ENCODE measurements at regions not wholly inside any gene's neighbourhood (a gene's known extent, or its start where the extent isn't known, plus 50 kb on each side); places are given as distances from the start of the nearest gene placed in this dataset.

DNA sequence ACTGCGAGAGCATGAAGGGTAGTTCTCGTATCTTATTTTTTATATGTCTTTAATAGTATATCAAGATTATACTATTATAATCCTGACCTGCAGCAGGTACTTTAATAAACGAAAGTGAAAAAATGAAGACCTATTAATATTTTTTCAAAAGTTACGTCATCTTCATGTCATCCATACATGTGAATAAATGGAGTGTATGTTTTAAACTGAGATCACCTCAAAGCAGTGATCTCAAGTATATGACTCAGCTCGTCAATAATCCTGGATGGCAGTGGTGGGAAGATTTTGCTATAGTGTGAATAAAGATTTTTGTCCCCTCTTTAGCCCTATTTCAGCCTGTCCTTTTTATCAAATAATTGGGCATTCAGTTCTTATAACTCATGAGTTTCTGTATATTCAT lies 166.3 kb upstream of the FBXO11 start:
- Mint-ChIP-seq H3K27me3 (ENCODE audit: insufficient read depth) (peaks cover 10% of the 10 kb centered on the region), H3K27ac (no peak overlapping the region), H3K36me3 (ENCODE audit: low read depth) (no peaks in the 10 kb centered on the region), H3K4me3 (no peak overlapping the region), H3K9me3 (no peaks in the 10 kb centered on the region), H3K4me1 (ENCODE audit: low read depth) (no peaks in the 10 kb centered on the region)
- TF ChIP-seq, protein P1, sequence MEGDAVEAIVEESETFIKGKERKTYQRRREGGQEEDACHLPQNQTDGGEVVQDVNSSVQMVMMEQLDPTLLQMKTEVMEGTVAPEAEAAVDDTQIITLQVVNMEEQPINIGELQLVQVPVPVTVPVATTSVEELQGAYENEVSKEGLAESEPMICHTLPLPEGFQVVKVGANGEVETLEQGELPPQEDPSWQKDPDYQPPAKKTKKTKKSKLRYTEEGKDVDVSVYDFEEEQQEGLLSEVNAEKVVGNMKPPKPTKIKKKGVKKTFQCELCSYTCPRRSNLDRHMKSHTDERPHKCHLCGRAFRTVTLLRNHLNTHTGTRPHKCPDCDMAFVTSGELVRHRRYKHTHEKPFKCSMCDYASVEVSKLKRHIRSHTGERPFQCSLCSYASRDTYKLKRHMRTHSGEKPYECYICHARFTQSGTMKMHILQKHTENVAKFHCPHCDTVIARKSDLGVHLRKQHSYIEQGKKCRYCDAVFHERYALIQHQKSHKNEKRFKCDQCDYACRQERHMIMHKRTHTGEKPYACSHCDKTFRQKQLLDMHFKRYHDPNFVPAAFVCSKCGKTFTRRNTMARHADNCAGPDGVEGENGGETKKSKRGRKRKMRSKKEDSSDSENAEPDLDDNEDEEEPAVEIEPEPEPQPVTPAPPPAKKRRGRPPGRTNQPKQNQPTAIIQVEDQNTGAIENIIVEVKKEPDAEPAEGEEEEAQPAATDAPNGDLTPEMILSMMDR (IDR thresholded peaks at IDR 0.05), result no peak
- DNase-seq, result no peak

DNA sequence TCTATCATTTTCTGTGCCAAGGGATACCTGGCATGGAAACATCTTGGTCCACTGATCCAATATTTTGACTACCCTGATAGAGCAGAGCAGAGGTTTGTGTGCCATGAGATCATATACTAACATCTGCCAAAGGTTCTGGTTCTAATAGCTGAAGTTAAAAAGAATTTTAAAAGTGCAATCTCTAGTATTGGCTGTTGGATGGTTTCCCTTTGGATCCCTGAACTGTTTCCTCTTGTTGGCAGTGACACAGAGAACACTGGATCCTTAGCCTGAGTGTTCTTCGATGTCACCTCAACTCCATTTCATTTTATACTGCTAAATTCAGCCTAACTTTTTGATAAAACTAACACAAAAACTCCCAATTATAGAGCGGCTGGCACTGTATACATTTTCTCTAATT lies 169.3 kb upstream of the FBXO11 start:
- DNase-seq, result no peak
- Mint-ChIP-seq H3K27ac (no peak overlapping the region), H3K9me3 (no peaks in the 10 kb centered on the region), H3K4me3 (no peak overlapping the region), H3K36me3 (ENCODE audit: low read depth) (no peaks in the 10 kb centered on the region), H3K4me1 (ENCODE audit: low read depth) (no peaks in the 10 kb centered on the region), H3K27me3 (ENCODE audit: insufficient read depth) (peaks cover 19% of the 10 kb centered on the region)
- TF ChIP-seq, protein P1 (IDR thresholded peaks at IDR 0.05), result no peak

DNA sequence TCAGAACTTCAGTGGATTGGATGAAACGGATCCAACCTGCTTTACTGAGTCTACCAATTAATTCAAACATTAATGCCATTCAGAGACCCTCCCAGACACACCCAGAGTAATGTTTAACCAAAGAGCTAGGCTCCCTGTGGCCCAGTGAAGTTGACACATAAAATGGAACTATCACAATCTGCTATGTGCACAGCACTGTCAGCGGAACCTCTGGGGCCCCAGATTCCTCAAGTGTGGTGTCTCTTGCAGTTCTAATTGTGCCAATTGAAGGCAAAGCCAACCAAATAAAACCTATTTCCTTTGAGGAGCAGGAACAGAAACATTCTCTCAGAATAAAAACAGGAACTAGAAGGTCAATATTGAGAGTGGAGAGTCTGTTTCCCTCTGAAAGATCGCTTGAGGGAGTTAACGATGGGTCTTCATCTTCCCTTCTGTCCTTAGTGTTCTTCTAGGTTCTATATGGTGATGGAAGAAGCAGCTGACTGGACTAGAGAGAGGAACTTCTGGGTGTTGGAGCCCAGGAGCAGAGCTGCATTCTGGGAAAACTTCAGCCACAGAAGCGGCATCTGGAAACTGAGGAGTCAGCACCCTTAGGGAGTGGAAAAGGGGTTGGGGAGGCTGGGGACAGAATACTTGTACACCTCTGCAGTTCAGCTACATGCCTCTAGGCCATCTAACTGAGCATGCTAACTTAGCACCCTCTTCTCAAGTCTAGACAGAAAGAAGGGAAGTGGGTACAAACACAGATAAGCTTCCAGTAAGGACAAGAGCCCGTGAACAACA lies 174.4 kb upstream of the FBXO11 start:
- Mint-ChIP-seq H3K9me3 (no peaks in the 10 kb centered on the region), H3K27ac (no peak overlapping the region), H3K36me3 (ENCODE audit: low read depth) (no peaks in the 10 kb centered on the region), H3K27me3 (ENCODE audit: insufficient read depth) (peaks cover 26% of the 10 kb centered on the region), H3K4me3 (no peak overlapping the region), H3K4me1 (ENCODE audit: low read depth) (no peaks in the 10 kb centered on the region)
- no peak for DNase-seq
- TF ChIP-seq, protein P1 (IDR thresholded peaks at IDR 0.05), result no peak

DNA sequence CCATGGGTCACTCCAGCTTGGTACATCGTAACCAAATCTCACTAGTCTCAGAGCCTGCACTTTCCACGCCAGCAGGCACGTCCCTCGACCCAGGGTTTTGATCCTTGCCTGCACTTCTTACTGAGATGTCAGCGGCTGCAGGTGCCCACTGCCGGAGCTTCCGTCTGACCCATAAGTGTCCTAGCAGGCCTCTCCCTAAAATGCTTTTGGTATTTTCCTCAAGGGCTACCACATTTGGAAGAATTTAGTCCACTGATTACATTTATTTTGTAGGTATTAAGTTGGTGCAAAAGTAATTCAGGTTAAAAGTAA lies 175.0 kb upstream of the FBXO11 start:
- H3K36me3 Mint-ChIP-seq (ENCODE audit: low read depth), result no peaks in the 10 kb centered on the region
- no peak overlapping the region for H3K27ac Mint-ChIP-seq
- DNase-seq, result no peak
- H3K27me3 Mint-ChIP-seq (ENCODE audit: insufficient read depth), result peaks cover 21% of the 10 kb centered on the region
- no peaks in the 10 kb centered on the region for H3K9me3 Mint-ChIP-seq
- TF ChIP-seq, protein P1 (IDR thresholded peaks at IDR 0.05), result no peak
- H3K4me3 Mint-ChIP-seq, result no peak overlapping the region
- H3K4me1 Mint-ChIP-seq (ENCODE audit: low read depth), result no peaks in the 10 kb centered on the region

DNA sequence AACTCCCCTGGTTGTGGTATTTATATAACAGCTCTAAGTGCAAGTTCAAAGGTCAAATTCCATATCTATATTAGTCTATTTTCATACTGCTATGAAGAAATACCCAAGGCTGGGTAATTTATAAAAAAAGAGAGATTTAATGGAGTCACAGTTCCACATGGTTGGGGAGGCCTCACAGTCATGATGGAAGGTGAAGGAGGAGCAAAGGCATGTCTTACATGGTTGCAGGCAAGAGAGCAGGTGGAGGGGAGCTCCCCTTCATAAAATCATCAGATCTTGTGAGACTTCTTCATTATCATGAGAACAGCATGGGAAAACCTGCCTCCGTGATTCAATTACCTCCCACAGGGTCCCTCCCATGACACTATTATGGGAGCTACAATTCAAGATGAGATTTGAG lies 179.6 kb upstream of the FBXO11 start:
- Mint-ChIP-seq H3K27me3 (ENCODE audit: insufficient read depth) (peaks cover 11% of the 10 kb centered on the region), H3K9me3 (peaks cover 6% of the 10 kb centered on the region; the same call in 1 of the 2 replicates), H3K4me3 (no peak overlapping the region), H3K4me1 (ENCODE audit: low read depth) (no peaks in the 10 kb centered on the region), H3K27ac (no peak overlapping the region), H3K36me3 (ENCODE audit: low read depth) (no peaks in the 10 kb centered on the region)
- DNase-seq, result no peak
- TF ChIP-seq, protein P1 (IDR thresholded peaks at IDR 0.05), result no peak

All from HFFc6 (cell line).